22Rv1 (cell line): ENCODE measurements at regions not wholly inside any gene's neighbourhood (a gene's known extent, or its start where the extent isn't known, plus 50 kb on each side); places are given as distances from the start of the nearest gene placed in this dataset.

ENCODE experiments used
- H3K27ac ChIP-seq: fragments of 450-650 bp; 2 replicates; pipeline ENCODE4 v1.5.1; 2017
- ZFX ChIP-seq: fragments of 450-650 bp; IDR thresholded peaks from 2 replicates; pipeline ENCODE4 v1.6.1; 2017; ENCODE audit warnings: antibody characterized with exemption, borderline replicate concordance
- TF ChIP-seq, protein P1 (sequence below): fragments of 450-650 bp; IDR thresholded peaks from 2 replicates; pipeline ENCODE4 v1.5.1; 2017; ENCODE audit warnings: mild to moderate bottlenecking

- no peak for TF ChIP-seq ZFX
- TF ChIP-seq, protein P1, sequence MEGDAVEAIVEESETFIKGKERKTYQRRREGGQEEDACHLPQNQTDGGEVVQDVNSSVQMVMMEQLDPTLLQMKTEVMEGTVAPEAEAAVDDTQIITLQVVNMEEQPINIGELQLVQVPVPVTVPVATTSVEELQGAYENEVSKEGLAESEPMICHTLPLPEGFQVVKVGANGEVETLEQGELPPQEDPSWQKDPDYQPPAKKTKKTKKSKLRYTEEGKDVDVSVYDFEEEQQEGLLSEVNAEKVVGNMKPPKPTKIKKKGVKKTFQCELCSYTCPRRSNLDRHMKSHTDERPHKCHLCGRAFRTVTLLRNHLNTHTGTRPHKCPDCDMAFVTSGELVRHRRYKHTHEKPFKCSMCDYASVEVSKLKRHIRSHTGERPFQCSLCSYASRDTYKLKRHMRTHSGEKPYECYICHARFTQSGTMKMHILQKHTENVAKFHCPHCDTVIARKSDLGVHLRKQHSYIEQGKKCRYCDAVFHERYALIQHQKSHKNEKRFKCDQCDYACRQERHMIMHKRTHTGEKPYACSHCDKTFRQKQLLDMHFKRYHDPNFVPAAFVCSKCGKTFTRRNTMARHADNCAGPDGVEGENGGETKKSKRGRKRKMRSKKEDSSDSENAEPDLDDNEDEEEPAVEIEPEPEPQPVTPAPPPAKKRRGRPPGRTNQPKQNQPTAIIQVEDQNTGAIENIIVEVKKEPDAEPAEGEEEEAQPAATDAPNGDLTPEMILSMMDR, result no peak
- H3K27ac ChIP-seq, result no peak overlapping the region
These were observed 80.9 kb downstream of the KIF4B start for GRCh38 chr5:155094455-155094854.

- no peak overlapping the region for H3K27ac ChIP-seq
- TF ChIP-seq, protein P1, result no peak
- no peak for TF ChIP-seq ZFX
These were observed 84.4 kb downstream of the KIF4B start for GRCh38 chr5:155097995-155098394.

DNA sequence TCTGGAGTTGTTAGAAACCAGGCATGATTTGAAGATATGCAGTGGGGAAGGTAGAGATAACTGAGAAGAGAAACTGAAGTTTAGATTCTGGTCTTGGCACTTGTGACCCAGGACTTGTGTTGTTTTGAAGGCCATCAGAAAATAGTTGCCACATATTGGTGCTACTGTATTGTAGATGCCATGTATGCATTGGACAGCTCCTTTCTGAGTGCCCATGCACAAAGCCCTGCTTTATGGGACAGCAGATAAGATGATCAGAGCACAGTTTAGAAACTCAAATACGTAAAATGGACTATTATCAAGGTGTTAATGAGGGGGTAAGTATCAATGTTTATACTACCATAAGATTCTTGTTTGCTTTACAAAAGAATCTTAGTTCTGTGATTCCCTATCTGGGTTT is 84.9 kb downstream of the KIF4B start:
- no peak overlapping the region for H3K27ac ChIP-seq
- TF ChIP-seq ZFX, result no peak
- TF ChIP-seq, protein P1, result no peak

DNA sequence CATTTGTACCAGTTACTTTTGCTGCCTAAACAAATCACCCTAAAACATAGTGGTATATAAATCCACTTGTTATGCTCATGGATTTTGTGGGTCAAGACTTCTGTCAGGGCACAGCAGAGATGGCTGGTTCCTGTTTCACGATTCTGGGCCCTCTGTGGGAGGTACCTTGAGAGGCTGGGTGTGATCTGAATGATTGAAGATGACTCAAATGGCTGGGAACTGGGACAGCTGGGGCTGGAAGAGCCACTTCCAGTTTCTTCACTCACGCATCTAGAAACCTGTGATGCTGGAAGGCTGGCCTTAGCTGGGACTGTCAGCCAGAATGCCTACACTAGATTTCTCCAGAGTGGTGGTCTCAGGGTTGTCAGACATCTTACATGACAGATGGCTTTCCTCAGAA is 88.1 kb downstream of the KIF4B start:
- TF ChIP-seq, protein P1, result no peak
- TF ChIP-seq ZFX, result no peak
- H3K27ac ChIP-seq, result no peak overlapping the region

- TF ChIP-seq, protein P1, result no peak
- no peak for TF ChIP-seq ZFX
- H3K27ac ChIP-seq, result no peak overlapping the region
These were observed 89.6 kb downstream of the KIF4B start for GRCh38 chr5:155103146-155103545.

- no peak overlapping the region for H3K27ac ChIP-seq
- TF ChIP-seq, protein P1, result no peak
- no peak for TF ChIP-seq ZFX
These were observed 90.9 kb downstream of the KIF4B start for GRCh38 chr5:155104441-155104840.

DNA sequence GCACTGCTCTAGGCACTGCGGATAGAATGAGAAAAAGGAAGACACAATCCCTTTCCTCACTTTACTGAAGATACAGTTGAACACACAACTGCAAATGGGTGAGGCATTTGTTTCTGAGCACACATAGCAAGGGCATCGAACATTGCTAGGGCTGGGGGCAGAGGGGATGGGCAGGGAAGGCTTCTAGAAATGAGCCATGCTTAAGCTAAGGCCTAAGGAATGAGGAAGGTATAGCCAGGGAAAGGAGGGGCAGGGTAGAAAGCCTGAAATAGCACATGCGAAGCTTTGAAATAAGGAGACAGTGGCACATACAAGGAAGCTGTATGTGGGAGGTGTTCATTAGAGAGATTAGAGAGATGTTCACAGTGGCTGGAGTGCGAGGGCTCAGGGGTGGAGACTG is 92.7 kb downstream of the KIF4B start:
- H3K27ac ChIP-seq, result no peak overlapping the region
- TF ChIP-seq, protein P1, result no peak
- TF ChIP-seq ZFX, result no peak
